Smooth muscle cell (in vitro differentiated cells): ENCODE measurements at regions not wholly inside any gene's neighbourhood (a gene's known extent, or its start where the extent isn't known, plus 50 kb on each side); places are given as distances from the start of the nearest gene placed in this dataset.

Source experiments
- DNase-seq: peaks from one replicate; lab custom pipeline; 2025; ENCODE audit not compliant: unreplicated experiment; lab: John Stamatoyannopoulos, UW
- H2AFZ ChIP-seq: fragments of 200-600 bp; sonication (generic); 2 replicates; pipeline ENCODE4 v1.6.0; 2016; ENCODE audit warnings: antibody characterized with exemption, low read depth, mild to moderate bottlenecking
- H3F3A ChIP-seq: fragments of 200-600 bp; sonication (generic); 2 replicates; pipeline ENCODE4 v1.6.0; 2017; ENCODE audit warnings: antibody characterized with exemption, low read depth
- H3K27ac ChIP-seq: fragments of 200-600 bp; sonication (generic); 2 replicates; pipeline ENCODE4 v1.5.1; 2016; ENCODE audit warnings: low read depth, mild to moderate bottlenecking
- H3K27me3 ChIP-seq: fragments of 200-600 bp; sonication (generic); 2 replicates; pipeline ENCODE4 v1.6.1; 2016; ENCODE audit warnings: low read depth, mild to moderate bottlenecking
- H3K36me3 ChIP-seq: fragments of 200-600 bp; sonication (generic); 2 replicates; pipeline ENCODE4 v1.5.1; 2016; ENCODE audit warnings: low read depth
- H3K4me1 ChIP-seq: fragments of 200-600 bp; sonication (generic); 2 replicates; pipeline ENCODE4 v1.5.1; 2016; ENCODE audit warnings: low read depth
- H3K4me2 ChIP-seq: fragments of 200-600 bp; sonication (generic); 2 replicates; pipeline ENCODE4 v1.6.0; 2016; ENCODE audit warnings: mild to moderate bottlenecking
- H3K4me3 ChIP-seq: fragments of 200-600 bp; sonication (generic); 2 replicates; pipeline ENCODE4 v1.5.1; 2016; ENCODE audit warnings: mild to moderate bottlenecking
- H3K79me2 ChIP-seq: fragments of 200-600 bp; sonication (generic); 2 replicates; pipeline ENCODE4 v1.6.0; 2016; ENCODE audit warnings: low read depth, mild to moderate bottlenecking
- H3K9ac ChIP-seq: fragments of 200-600 bp; sonication (generic); 2 replicates; pipeline ENCODE4 v1.6.0; 2016; ENCODE audit warnings: low read depth
- H3K9me3 ChIP-seq: fragments of 200-600 bp; sonication (generic); replicated peaks from 2 replicates; pipeline ENCODE4 v1.5.1; 2016; ENCODE audit warnings: low read depth
- H4K20me1 ChIP-seq: fragments of 200-600 bp; sonication (generic); 2 replicates; pipeline ENCODE4 v1.6.0; 2016; ENCODE audit warnings: low read depth
- CTCF ChIP-seq: fragments of 200-600 bp; sonication (generic); IDR thresholded peaks from 2 replicates; pipeline ENCODE4 v1.5.1; 2017; ENCODE audit warnings: borderline replicate concordance, mild to moderate bottlenecking, antibody characterized with exemption; ENCODE audit not compliant: insufficient read depth, poor library complexity, severe bottlenecking
- WGBS: methylation state at CpG from one replicate; pipeline ENCODE4 v1.1.7; 2016; ENCODE audit warnings: low lambda C conversion rate; 5-methylcytosine and 5-hydroxymethylcytosine counted together

- DNase-seq, result no peak
- WGBS, result 50% methylated on average over 1 of the region's 1 CpG
- H3K36me3 ChIP-seq, result no peaks in the 10 kb centered on the region
- H3F3A ChIP-seq, result no peaks in the 10 kb centered on the region
- TF ChIP-seq CTCF, result no peak
- no peaks in the 10 kb centered on the region for H3K79me2 ChIP-seq
- no peaks in the 10 kb centered on the region for H4K20me1 ChIP-seq
- H3K27ac ChIP-seq, result no peak overlapping the region
- H3K9me3 ChIP-seq, result no peaks in the 10 kb centered on the region
- H3K4me2 ChIP-seq, result no peak overlapping the region
- no peaks in the 10 kb centered on the region for H3K4me1 ChIP-seq
- H2AFZ ChIP-seq, result no peak overlapping the region
- H3K4me3 ChIP-seq, result no peak overlapping the region
- H3K27me3 ChIP-seq, result no peaks in the 10 kb centered on the region
- no peak overlapping the region for H3K9ac ChIP-seq
Observed at GRCh38 chr3:162865466-162865865, 1368.9 kb downstream of the OTOL1 start.

GRCh38 chr3:162879021-162879562 lies 1382.5 kb downstream of the OTOL1 start:
- Histone ChIP-seq H3K4me1 (no peaks in the 10 kb centered on the region), H3K27ac (no peak overlapping the region), H3K4me2 (peak overlapping the region; percentile 31), H3K9me3 (no peaks in the 10 kb centered on the region), H3K36me3 (no peaks in the 10 kb centered on the region), H2AFZ (no peak overlapping the region), H3K9ac (no peak overlapping the region), H3K27me3 (no peaks in the 10 kb centered on the region), H3F3A (no peaks in the 10 kb centered on the region), H3K79me2 (no peaks in the 10 kb centered on the region), H3K4me3 (no peak overlapping the region), H4K20me1 (no peaks in the 10 kb centered on the region)
- 0% methylated on average over 1 of the region's 1 CpG for WGBS
- DNase-seq, result no peak
- no peak for TF ChIP-seq CTCF

GRCh38 chr3:162884373-162884772 lies 1387.8 kb downstream of the OTOL1 start:
- Histone ChIP-seq H3F3A (no peaks in the 10 kb centered on the region), H3K9ac (no peak overlapping the region), H2AFZ (no peak overlapping the region), H3K4me3 (no peak overlapping the region), H3K79me2 (no peaks in the 10 kb centered on the region), H3K9me3 (no peaks in the 10 kb centered on the region), H3K27me3 (no peaks in the 10 kb centered on the region), H3K4me1 (no peaks in the 10 kb centered on the region), H3K36me3 (no peaks in the 10 kb centered on the region), H4K20me1 (no peaks in the 10 kb centered on the region), H3K27ac (no peak overlapping the region), H3K4me2 (no peak overlapping the region)
- TF ChIP-seq CTCF, result no peak
- 65% methylated on average over 2 of the region's 2 CpGs for WGBS
- DNase-seq, result no peak
